Daoy (cell line): ENCODE measurements at regions not wholly inside any gene's neighbourhood (a gene's known extent, or its start where the extent isn't known, plus 50 kb on each side); places are given as distances from the start of the nearest gene placed in this dataset.
A peak's percentile ranks its signal among the peaks of the same experiment; 100 is the strongest.

Experiments
- DNase-seq: peaks from one replicate; pipeline ENCODE4 v3.0.0-alpha.2; 2015; ENCODE audit warnings: low read depth

DNA sequence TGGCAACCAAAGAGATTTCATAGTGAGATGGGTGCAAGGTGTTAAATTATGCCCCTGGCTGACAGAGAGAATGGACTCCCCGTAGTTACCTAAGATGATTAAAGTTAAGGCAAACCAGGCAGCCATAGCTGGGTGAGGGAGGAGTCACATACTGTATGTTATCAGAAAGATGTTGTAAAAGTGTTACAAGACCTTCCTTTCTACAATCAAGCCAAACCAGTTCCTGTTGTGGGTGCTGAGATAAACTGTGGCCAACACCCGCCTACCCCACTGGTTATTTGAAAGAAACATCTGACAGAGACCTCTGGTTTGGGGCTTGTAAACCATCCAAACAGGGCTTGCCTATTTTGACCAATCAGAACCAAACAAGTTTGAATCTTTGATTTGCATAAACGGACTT lies 684.7 kb upstream of the NUDT12 start:
- no peak for DNase-seq

GRCh38 chr5:104241046-104241445 lies 678.5 kb upstream of the NUDT12 start:
- DNase-seq, result no peak

GRCh38 chr5:104237586-104237985 lies 675.0 kb upstream of the NUDT12 start:
- DNase-seq, result no peak

- peak; percentile 65 for DNase-seq
Measured at GRCh38 chr5:104223885-104224773, 661.5 kb upstream of the NUDT12 start.

DNA sequence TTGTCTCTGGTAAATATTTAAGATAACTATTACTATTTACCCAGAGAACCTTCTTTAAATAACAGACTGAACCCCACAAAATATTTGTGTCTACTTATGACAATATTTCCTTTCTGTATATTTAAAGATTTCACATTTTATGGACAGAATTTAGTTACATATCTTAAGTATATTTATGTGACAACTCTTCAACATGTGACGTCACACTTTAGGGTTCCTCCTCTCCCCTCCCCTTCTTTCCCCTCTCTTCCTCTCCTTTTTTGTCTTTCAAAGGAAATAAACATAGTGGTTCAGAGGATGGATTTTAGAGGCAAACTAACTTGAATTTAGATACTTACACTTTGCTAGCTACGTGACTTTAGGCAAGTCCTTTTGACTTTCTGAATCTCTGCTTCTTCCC lies 655.6 kb upstream of the NUDT12 start:
- DNase-seq, result no peak

- DNase-seq, result no peak
Measured at GRCh38 chr5:104213216-104213615, 650.6 kb upstream of the NUDT12 start.

- no peak for DNase-seq
Measured at GRCh38 chr5:104199771-104200170, 637.2 kb upstream of the NUDT12 start.

DNA sequence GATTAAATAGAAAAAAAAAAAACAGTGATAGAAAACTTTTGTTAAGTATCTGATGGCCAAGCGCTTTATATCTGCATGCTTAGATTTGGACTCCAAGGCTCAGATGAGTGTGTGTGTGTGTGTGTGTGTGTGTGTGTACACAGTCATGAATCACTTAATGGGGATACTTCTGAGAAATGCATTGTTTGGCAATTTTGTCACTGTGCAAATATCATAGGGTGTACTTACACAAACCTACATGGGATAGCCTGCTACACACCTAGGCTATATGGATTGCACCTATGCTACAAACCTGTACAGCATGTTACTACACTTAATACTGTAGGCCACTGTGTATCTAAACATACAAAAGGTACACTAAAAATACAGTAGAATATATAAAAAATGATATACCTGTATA lies 635.6 kb upstream of the NUDT12 start:
- no peak for DNase-seq

- peak; percentile 41 for DNase-seq
Measured at GRCh38 chr5:104189909-104190308, 627.3 kb upstream of the NUDT12 start.

DNA sequence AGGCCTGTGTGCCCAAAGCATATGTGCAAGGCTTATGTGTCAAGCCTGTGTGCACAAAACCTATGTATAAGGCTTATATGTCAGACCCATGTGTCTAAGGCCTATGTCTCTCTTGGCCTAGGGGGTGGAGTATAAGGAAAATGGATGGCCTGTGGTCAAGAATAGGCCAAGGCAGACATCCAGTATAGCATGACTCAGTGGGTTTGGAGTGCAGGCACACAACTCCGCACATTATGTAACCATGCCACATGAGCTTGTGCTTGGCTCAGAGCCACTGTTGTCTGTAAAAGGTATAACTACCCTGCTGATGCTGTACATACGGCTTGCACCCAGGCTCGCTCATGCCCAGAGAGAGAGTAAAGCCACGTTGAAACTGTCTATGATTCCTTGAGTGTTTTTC lies 626.4 kb upstream of the NUDT12 start:
- DNase-seq, result peak; percentile 51

DNA sequence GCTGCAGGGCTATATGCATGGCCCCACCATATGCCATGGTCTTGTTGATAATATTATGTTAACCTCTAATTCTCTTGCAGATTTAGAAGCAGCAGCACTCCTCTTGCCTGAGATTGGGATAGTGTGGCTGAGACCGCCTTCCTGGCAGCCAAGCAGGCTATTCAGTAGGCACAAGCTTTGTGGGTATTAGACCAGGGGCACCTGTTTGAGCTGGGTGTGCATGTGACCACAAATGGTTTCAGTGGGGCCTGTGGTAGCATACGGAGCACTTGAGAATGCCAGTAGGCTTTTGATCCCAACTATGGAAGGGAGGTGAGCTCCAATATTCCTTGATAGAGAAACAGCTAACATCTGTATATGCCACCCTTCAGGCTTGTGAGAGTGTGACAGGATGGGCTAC lies 625.1 kb upstream of the NUDT12 start:
- DNase-seq, result no peak

DNA sequence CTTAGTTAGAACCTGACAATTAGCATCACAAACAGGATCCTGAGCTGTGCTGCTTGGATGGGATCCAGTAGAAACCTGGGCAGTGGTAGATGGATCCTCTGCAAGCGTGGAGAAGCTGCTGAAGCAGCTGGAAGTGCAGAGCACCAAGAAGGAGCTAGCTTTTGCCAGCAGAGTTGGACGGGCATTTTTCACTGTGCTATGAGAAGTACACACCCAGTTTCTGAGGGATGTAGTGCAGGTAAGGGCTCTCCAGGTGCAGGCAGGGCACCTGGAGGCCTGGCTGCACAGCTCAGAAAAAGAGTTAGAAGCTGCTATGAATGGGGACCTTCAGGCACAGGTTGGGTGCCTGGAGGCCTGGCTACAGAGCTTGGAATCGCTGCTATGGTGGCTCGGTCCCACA lies 623.9 kb upstream of the NUDT12 start:
- no peak for DNase-seq

DNA sequence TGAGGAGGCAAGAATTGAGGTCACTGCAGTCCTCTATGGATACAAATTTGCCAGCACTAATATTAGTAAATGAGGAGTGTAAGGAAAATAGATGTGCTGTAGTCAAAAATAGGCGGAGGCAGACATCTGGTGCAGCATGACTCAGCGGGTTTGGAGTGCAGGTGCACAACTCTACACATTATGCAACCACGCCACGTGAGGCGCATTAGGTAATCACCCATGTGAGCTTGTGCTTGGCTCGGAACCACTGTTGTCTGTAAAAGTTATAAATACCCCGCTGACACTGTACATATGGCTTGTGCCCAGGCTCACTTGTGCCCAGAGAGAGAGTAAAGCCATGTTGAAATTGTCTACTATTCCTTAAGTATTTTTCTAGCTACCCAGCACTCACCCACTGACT lies 623.5 kb upstream of the NUDT12 start:
- DNase-seq, result peak; percentile 16

DNA sequence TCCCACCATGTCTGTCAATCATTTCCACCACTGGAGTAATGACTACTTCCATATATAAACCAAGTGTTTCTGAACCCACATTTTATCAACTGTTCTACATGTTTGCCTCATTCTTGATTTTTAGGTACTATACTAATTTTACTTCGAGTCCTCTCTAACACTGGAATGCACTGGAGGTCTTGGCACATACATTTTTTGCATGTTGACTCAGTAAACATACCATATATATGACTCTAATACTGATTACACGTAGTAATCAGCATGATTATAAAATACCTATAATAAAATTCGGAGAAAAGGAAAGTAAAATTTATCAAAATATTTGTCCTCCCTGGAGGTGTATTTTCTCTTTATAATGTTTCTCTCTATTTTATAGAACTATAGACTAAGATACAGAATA lies 621.7 kb upstream of the NUDT12 start:
- DNase-seq, result no peak

DNA sequence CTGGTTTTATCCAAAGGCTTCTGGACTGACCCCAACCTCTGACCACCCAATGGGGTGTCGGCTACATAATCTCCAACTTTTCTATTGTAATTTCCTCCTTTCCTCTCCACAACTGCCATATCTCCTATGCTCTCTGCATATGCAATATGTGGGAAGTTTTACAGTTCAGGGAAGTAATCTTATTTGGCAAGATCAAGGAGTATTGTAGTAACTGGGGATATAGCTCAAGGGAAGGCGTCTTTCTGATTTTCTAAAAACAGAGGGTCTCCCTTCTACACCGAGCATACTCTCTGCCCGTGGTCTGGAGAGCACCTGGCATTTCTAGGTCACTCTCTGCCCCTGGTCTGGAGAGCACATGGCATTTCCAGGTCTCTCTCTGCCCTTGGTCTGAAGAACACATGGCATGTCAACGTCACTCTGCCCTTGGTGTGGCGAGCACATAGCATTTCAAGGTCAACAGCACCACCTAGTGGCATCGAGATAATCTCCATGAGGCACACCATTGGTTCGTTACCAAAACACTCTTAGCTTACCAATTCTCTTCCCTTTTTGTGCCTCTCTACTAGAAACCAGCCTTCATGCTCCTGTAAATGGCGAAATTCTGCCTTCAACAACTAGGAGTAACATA lies 616.4 kb upstream of the NUDT12 start:
- DNase-seq, result peak; percentile 73

DNA sequence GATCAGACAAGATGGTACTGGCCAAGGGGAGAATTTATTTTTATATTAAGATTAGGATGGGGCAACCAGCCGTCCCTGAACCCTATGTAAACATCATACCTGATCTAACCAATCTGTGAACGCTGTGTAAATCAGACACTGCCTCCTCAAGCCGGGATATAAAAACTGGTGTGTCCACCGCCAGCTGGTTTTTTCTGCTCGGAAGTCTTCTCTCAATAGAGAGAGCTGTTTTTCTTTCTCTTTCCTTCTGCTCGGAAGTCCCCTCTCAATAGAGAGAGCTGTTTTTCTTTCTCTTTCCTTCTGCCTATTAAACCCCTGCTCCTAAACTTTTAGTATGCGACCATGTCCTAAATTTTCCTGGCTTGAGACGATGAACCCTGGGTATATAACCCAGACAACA lies 615.5 kb upstream of the NUDT12 start:
- DNase-seq, result no peak

DNA sequence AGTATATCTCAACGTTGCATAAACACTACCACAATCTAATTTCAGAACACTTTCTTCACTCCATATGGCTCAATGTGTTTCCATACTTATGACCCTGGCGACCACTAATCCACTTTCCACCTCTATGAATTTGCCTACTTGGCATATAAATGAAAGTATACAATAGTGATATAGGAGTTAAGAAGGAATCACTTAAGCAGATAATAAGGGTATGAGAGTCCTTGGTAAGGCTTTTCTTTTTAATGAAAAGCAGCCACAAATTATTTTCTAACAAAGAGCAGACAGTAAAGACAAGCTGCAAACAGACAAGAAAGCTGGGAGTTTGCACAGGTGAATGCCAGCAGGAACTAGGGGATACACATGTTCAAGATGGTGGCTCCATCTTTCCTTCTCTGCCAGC lies 615.1 kb upstream of the NUDT12 start:
- no peak for DNase-seq

DNA sequence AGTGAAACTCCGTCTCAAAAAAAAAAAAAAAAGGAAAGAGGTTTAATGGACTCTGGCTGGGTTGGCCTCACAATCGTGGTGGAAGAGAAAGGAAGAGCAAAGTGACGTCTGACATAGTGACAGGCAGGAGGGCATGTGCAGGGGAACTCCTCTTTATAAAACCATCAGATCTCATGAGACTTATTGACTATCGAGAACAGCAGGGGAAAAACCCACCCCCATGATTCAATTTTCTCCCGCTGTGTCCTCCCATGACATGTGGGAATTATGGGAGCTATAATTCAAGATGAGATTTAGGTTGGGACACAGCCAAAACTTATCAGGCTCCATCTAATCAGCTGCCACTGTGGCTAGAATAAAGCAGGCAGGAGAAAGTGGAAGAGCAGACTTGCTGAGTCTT lies 610.4 kb upstream of the NUDT12 start:
- DNase-seq, result no peak

- DNase-seq, result no peak
Measured at GRCh38 chr5:104171958-104172690, 609.5 kb upstream of the NUDT12 start.

GRCh38 chr5:104170926-104171325 lies 608.3 kb upstream of the NUDT12 start:
- DNase-seq, result no peak

DNA sequence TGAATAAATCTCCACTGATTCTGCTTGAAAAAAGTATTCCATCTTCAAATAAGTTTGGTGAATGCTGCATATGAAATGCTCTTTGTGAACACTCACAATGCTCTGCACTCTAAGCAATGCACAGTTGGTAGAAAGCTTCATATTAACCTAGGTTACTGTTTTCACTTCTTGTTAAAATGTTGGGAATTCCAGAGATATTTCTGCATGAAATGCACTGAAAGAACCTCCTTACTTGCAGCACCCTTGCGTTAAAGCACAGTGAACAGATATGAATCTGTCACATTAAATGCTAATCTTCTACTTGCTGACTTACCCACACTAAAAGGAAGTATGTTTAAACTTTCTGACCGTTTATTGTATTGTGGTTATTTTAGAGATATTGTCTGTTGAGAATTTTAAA lies 584.1 kb upstream of the NUDT12 start:
- DNase-seq, result no peak

- DNase-seq, result no peak
Measured at GRCh38 chr5:104139840-104140239, 577.3 kb upstream of the NUDT12 start.

GRCh38 chr5:104130320-104130719 lies 567.7 kb upstream of the NUDT12 start:
- DNase-seq, result no peak
